ENCODE measurements at regions not wholly inside any gene's neighbourhood (a gene's known extent, or its start where the extent isn't known, plus 50 kb on each side); places are given as distances from the start of the nearest gene placed in this dataset.

DNA sequence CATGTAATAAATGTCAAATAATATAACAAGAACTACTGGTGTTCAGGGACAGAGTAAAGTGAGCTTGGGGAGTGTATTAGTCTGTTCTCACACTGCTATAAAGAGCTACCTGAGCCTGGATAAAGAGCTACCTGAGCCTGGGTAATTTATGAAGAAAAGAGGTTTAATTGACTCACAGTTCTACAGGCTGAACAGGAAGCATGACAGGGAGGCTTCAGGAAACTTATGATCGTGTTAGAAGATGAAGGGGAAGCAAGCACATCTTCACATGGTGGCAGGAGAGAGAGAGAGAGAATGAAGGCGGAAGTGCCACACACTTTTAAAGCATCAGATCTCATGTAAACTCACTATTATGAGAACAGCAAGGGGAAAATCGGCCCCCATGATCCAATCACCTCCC, 205.9 kb downstream of the CTH start:
- in situ Hi-C loops (cut with HindIII; ENCODE audit: extremely low pct_ligation_motif_present, low pct_unique_long_range_greater_than_20kb) = no loop called here
- CTCF ChIA-PET (ENCODE audit: low intra/inter-chr PET ratio, low total read pairs) = no interaction called here
- BruUV-seq (replicated peaks) = no TSS peak

DNA sequence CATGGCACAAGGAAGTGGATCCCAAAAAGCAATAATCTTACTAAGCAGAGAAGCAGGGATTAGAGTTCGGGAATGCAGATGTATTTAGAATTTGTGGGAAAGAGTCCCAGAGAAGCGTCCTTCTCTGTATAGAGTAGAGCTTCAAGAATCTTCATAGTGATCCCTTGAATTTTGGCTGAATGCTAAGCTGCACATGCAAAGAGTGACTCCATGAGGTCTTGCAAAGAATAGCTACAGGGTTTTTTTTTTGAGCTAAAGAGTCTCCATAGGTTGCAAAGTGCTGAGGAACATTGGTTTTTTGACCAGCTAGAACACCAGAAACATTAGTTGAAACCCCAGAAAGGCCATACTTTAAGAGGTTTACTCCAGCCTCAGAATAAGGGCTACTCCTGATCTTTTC, 206.7 kb downstream of the CTH start:
- 4% methylated on average over 2 of the region's 2 CpGs for WGBS (ENCODE audit: low lambda C conversion rate)
- FAIRE-seq = no peak
- H3K27me3 ChIP-seq (ENCODE audit: control insufficient read depth in 1 of 2, insufficient read depth in 2 of 2, low read length in 2 of 2) = no peaks in the 10 kb centered on the region
- no peak overlapping the region for H3K4me3 ChIP-seq (replicated peaks in 1 of 3; ENCODE audit: insufficient read depth in 1 of 3, low read depth in 2 of 3, low read length in 3 of 3)
- ChIA-PET POLR2A (no interaction called here), CTCF (ENCODE audit: low intra/inter-chr PET ratio, low total read pairs) (no interaction called here)
- no peaks in the 10 kb centered on the region for H3K79me2 ChIP-seq (ENCODE audit: insufficient read depth, low read length)
- ATAC-seq = no peak
- H3K4me2 ChIP-seq (ENCODE audit: low read depth, low read length) = no peak overlapping the region
- intact Hi-C loops (cut with micrococcal nuclease; ENCODE audit: unreplicated experiment) (no loop called here), in situ Hi-C loops (cut with HindIII; ENCODE audit: extremely low pct_ligation_motif_present, low pct_unique_long_range_greater_than_20kb) (no loop called here)
- H2AFZ ChIP-seq (ENCODE audit: low read length) = no peak overlapping the region
- H3K9me3 ChIP-seq (ENCODE audit: low read length) = no peaks in the 10 kb centered on the region
- no peak overlapping the region for H3K27ac ChIP-seq (ENCODE audit: extremely low read length, insufficient read depth, low read length)
- no peaks in the 10 kb centered on the region for H3K36me3 ChIP-seq (replicated peaks in 1 of 2; ENCODE audit: control insufficient read depth in 1 of 2, insufficient read depth in 2 of 2, low read length in 2 of 2)
- no peak overlapping the region for H3K9ac ChIP-seq (ENCODE audit: insufficient read depth, low read depth, low read length)
- no peaks in the 10 kb centered on the region for H3K4me1 ChIP-seq (ENCODE audit: insufficient read depth, low read length)
- DNase-seq (ENCODE audit: low spot score) = no peak
- BruUV-seq (replicated peaks) = no TSS peak
- no peaks in the 10 kb centered on the region for H4K20me1 ChIP-seq (ENCODE audit: insufficient read depth, low read length)
- TF ChIP-seq ARHGAP35 (CRISPR knock-in tag; IDR thresholded peaks at IDR 0.05; ENCODE audit: borderline replicate concordance) (no peak), ZIK1 (CRISPR knock-in tag; IDR thresholded peaks at IDR 0.05; ENCODE audit: borderline replicate concordance, low read depth) (no peak), SOX5 (CRISPR knock-in tag; IDR thresholded peaks at IDR 0.05; ENCODE audit: borderline replicate concordance) (no peak), ZNF839 (CRISPR knock-in tag; IDR thresholded peaks at IDR 0.05; ENCODE audit: borderline replicate concordance) (no peak), SPEN (CRISPR knock-in tag; IDR thresholded peaks at IDR 0.05; ENCODE audit: low read depth) (no peak), KMT2A (CRISPR knock-in tag; IDR thresholded peaks at IDR 0.05) (no peak), GABPA (IDR thresholded peaks at IDR 0.05; ENCODE audit: low read depth, low read length) (no peak), GABPA (CRISPR knock-in tag; IDR thresholded peaks at IDR 0.05; ENCODE audit: low read depth) (no peak), SALL2 (CRISPR knock-in tag; IDR thresholded peaks at IDR 0.05) (no peak), MTA3 (CRISPR knock-in tag; IDR thresholded peaks at IDR 0.05) (no peak), IKZF4 (CRISPR knock-in tag; IDR thresholded peaks at IDR 0.05; ENCODE audit: borderline replicate concordance, low read depth, not compliant biosample characterization) (no peak)
- TF ChIP-seq, protein P1, sequence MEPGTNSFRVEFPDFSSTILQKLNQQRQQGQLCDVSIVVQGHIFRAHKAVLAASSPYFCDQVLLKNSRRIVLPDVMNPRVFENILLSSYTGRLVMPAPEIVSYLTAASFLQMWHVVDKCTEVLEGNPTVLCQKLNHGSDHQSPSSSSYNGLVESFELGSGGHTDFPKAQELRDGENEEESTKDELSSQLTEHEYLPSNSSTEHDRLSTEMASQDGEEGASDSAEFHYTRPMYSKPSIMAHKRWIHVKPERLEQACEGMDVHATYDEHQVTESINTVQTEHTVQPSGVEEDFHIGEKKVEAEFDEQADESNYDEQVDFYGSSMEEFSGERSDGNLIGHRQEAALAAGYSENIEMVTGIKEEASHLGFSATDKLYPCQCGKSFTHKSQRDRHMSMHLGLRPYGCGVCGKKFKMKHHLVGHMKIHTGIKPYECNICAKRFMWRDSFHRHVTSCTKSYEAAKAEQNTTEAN (CRISPR knock-in tag; conservative IDR thresholded peaks at IDR 0.05) = no peak
- TF ChIP-seq, protein P2, sequence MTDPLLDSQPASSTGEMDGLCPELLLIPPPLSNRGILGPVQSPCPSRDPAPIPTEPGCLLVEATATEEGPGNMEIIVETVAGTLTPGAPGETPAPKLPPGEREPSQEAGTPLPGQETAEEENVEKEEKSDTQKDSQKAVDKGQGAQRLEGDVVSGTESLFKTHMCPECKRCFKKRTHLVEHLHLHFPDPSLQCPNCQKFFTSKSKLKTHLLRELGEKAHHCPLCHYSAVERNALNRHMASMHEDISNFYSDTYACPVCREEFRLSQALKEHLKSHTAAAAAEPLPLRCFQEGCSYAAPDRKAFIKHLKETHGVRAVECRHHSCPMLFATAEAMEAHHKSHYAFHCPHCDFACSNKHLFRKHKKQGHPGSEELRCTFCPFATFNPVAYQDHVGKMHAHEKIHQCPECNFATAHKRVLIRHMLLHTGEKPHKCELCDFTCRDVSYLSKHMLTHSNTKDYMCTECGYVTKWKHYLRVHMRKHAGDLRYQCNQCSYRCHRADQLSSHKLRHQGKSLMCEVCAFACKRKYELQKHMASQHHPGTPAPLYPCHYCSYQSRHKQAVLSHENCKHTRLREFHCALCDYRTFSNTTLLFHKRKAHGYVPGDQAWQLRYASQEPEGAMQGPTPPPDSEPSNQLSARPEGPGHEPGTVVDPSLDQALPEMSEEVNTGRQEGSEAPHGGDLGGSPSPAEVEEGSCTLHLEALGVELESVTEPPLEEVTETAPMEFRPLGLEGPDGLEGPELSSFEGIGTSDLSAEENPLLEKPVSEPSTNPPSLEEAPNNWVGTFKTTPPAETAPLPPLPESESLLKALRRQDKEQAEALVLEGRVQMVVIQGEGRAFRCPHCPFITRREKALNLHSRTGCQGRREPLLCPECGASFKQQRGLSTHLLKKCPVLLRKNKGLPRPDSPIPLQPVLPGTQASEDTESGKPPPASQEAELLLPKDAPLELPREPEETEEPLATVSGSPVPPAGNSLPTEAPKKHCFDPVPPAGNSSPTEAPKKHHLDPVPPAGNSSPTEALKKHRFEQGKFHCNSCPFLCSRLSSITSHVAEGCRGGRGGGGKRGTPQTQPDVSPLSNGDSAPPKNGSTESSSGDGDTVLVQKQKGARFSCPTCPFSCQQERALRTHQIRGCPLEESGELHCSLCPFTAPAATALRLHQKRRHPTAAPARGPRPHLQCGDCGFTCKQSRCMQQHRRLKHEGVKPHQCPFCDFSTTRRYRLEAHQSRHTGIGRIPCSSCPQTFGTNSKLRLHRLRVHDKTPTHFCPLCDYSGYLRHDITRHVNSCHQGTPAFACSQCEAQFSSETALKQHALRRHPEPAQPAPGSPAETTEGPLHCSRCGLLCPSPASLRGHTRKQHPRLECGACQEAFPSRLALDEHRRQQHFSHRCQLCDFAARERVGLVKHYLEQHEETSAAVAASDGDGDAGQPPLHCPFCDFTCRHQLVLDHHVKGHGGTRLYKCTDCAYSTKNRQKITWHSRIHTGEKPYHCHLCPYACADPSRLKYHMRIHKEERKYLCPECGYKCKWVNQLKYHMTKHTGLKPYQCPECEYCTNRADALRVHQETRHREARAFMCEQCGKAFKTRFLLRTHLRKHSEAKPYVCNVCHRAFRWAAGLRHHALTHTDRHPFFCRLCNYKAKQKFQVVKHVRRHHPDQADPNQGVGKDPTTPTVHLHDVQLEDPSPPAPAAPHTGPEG (CRISPR knock-in tag; IDR thresholded peaks at IDR 0.05) = no peak

More for the DNA sequence above, 205.9 kb downstream of the CTH start:
- no peaks in the 10 kb centered on the region for H3K4me1 ChIP-seq (ENCODE audit: insufficient read depth, low read length)
- no peak overlapping the region for H3K9ac ChIP-seq (ENCODE audit: insufficient read depth, low read depth, low read length)
- DNase-seq (ENCODE audit: low spot score) (no peak), FAIRE-seq (no peak), ATAC-seq (no peak)
- H4K20me1 ChIP-seq (ENCODE audit: insufficient read depth, low read length) = no peaks in the 10 kb centered on the region
- no peaks in the 10 kb centered on the region for H3K27me3 ChIP-seq (ENCODE audit: control insufficient read depth in 1 of 2, insufficient read depth in 2 of 2, low read length in 2 of 2)
- no peak overlapping the region for H3K4me2 ChIP-seq (ENCODE audit: low read depth, low read length)
- no peak overlapping the region for H3K27ac ChIP-seq (ENCODE audit: extremely low read length, insufficient read depth, low read length)
- H2AFZ ChIP-seq (ENCODE audit: low read length) = no peak overlapping the region
- intact Hi-C loops (cut with micrococcal nuclease; ENCODE audit: unreplicated experiment) = no loop called here
- H3K9me3 ChIP-seq (ENCODE audit: low read length) = no peaks in the 10 kb centered on the region
- no peaks in the 10 kb centered on the region for H3K79me2 ChIP-seq (ENCODE audit: insufficient read depth, low read length)
- POLR2A ChIA-PET = no interaction called here
- H3K4me3 ChIP-seq (replicated peaks in 1 of 3; ENCODE audit: insufficient read depth in 1 of 3, low read depth in 2 of 3, low read length in 3 of 3) = no peak overlapping the region
- WGBS (ENCODE audit: low lambda C conversion rate) = 3% methylated on average over 3 of the region's 3 CpGs
- H3K36me3 ChIP-seq (replicated peaks in 1 of 2; ENCODE audit: control insufficient read depth in 1 of 2, insufficient read depth in 2 of 2, low read length in 2 of 2) = no peaks in the 10 kb centered on the region
- no peak for TF ChIP-seq SMAD9 (CRISPR knock-in tag; IDR thresholded peaks at IDR 0.05)
